Calu3 (cell line): ENCODE measurements at regions not wholly inside any gene's neighbourhood (a gene's known extent, or its start where the extent isn't known, plus 50 kb on each side); places are given as distances from the start of the nearest gene placed in this dataset.

Source experiments
- BruUV-seq: library from RNA; stranded (reverse); fragments of 400-500 nt; replicated peaks from 2 replicates; lab custom pipeline; 2021; lab: Mats Ljungman, UMichigan
- CTCF ChIA-PET: fragments of 300-600 bp; sonication (Branson Sonifier 250); formaldehyde crosslinking; loops from one replicate; lab custom pipeline; 2022; ENCODE audit warnings: antibody characterized with exemption; lab: Charles Lee
- DNase-seq: peaks from one replicate; pipeline ENCODE4 v3.0.0; 2022
- H3K27ac Mint-ChIP-seq: one replicate; pipeline ENCODE4 v1.8.0; 2022; ENCODE audit warnings: mixed read lengths; ENCODE audit not compliant: unreplicated experiment
- H3K27me3 Mint-ChIP-seq: one replicate; pipeline ENCODE4 v1.8.0; 2022; ENCODE audit warnings: mixed read lengths; ENCODE audit not compliant: unreplicated experiment
- H3K36me3 Mint-ChIP-seq: one replicate; pipeline ENCODE4 v1.8.0; 2022; ENCODE audit warnings: mild to moderate bottlenecking, moderate library complexity, mixed read lengths; ENCODE audit not compliant: insufficient read depth, unreplicated experiment
- H3K4me1 Mint-ChIP-seq: one replicate; pipeline ENCODE4 v1.8.0; 2022; ENCODE audit warnings: mild to moderate bottlenecking, low read depth, mixed read lengths; ENCODE audit not compliant: unreplicated experiment
- H3K4me3 Mint-ChIP-seq: one replicate; pipeline ENCODE4 v1.8.0; 2022; ENCODE audit warnings: mild to moderate bottlenecking, low read depth, moderate library complexity, mixed read lengths; ENCODE audit not compliant: unreplicated experiment
- H3K9me3 Mint-ChIP-seq: one replicate; pipeline ENCODE4 v1.8.0; 2022; ENCODE audit warnings: low read depth, mixed read lengths; ENCODE audit not compliant: unreplicated experiment
- CTCF ChIP-seq: fragments of 200-600 bp; IDR thresholded peaks from one replicate; pipeline ENCODE4 v1.8.0; 2022; ENCODE audit warnings: antibody characterized with exemption; ENCODE audit not compliant: unreplicated experiment
- intact Hi-C: fragments of 100-400 bp; cut with micrococcal nuclease; formaldehyde crosslinking; loops from one replicate; pipeline ENCODE4 v1.10.0; 2022; ENCODE audit not compliant: unreplicated experiment

- intact Hi-C loops: no loop called here
- CTCF ChIA-PET: no interaction called here
- Mint-ChIP-seq H3K27me3 (no peaks in the 10 kb centered on the region), H3K36me3 (no peaks in the 10 kb centered on the region), H3K4me1 (no peaks in the 10 kb centered on the region), H3K4me3 (no peak overlapping the region), H3K9me3 (no peaks in the 10 kb centered on the region), H3K27ac (no peak overlapping the region)
- no peak for DNase-seq
- no peak for TF ChIP-seq CTCF
- BruUV-seq: no TSS peak
Measured at GRCh38 chr7:119916501-119916900, 356.5 kb upstream of the KCND2 start.

- TF ChIP-seq CTCF: no peak
- Mint-ChIP-seq H3K4me3 (no peak overlapping the region), H3K27me3 (no peaks in the 10 kb centered on the region), H3K36me3 (no peaks in the 10 kb centered on the region), H3K4me1 (no peaks in the 10 kb centered on the region), H3K9me3 (no peaks in the 10 kb centered on the region), H3K27ac (no peak overlapping the region)
- CTCF ChIA-PET: no interaction called here
- no TSS peak for BruUV-seq
- DNase-seq: no peak
- intact Hi-C loops: no loop called here
Measured at GRCh38 chr7:119918185-119918584, 354.8 kb upstream of the KCND2 start.

- no peak for TF ChIP-seq CTCF
- no peak for DNase-seq
- Mint-ChIP-seq H3K4me1 (no peaks in the 10 kb centered on the region), H3K36me3 (no peaks in the 10 kb centered on the region), H3K4me3 (no peak overlapping the region), H3K27ac (no peak overlapping the region), H3K9me3 (no peaks in the 10 kb centered on the region), H3K27me3 (no peaks in the 10 kb centered on the region)
- intact Hi-C loops: no loop called here
- CTCF ChIA-PET: no interaction called here
- BruUV-seq: no TSS peak
Measured at GRCh38 chr7:119919986-119920385, 353.0 kb upstream of the KCND2 start.

- Mint-ChIP-seq H3K4me3 (no peak overlapping the region), H3K27me3 (no peaks in the 10 kb centered on the region), H3K9me3 (no peaks in the 10 kb centered on the region), H3K4me1 (no peaks in the 10 kb centered on the region), H3K36me3 (no peaks in the 10 kb centered on the region), H3K27ac (no peak overlapping the region)
- no peak for TF ChIP-seq CTCF
- CTCF ChIA-PET: no interaction called here
- no TSS peak for BruUV-seq
- intact Hi-C loops: no loop called here
- no peak for DNase-seq
Measured at GRCh38 chr7:119925581-119926289, 347.2 kb upstream of the KCND2 start.
